ENCODE measurements at regions not wholly inside any gene's neighbourhood (a gene's known extent, or its start where the extent isn't known, plus 50 kb on each side); places are given as distances from the start of the nearest gene placed in this dataset.

DNA sequence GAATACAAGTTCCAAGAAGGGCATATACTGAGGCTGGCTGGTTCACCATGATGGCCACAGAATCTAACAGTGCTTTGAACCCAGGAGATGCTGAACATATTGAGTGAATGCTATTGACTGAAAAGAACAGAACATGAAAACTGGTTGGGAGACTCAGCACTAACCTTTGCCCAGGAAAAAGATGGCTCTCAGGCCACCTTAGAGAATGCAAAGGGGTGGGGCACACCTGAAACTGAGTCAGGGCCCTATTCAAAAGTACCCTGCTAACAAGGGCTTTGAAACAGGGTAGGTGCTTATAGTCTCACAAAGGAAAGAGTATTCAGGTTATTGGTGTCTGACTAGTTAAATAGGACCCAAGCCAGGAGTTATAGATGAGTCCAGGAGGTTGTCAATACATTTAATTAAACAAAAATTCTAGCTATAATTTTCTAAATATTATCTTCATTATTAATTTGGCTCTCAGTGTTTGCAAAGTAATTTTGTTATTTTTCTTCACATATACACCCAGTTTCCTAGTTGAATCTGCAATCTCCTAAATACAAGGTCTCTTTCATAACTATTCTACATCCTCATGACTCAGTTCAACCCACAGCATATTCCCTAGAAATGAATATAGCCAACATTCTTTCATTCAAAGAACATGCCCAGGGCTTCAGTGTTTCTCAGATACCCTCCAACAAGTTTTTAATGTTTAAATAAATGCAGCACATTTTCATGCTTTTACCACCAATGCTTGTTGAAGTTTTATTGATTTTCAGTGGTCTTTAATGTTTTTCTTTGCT is 144.2 kb upstream of the RAPGEF2 start:
- no peaks in the 10 kb centered on the region for H3K36me3 ChIP-seq (ENCODE audit: control insufficient read depth in 2 of 2, insufficient read depth in 2 of 2, low read length in 1 of 2)
- FAIRE-seq (no peak), ATAC-seq (no peak), DNase-seq (ENCODE audit: low read depth, low spot score) (no peak)
- no peak overlapping the region for H3K9ac ChIP-seq (ENCODE audit: control insufficient read depth, insufficient read depth, low read length)
- no peaks in the 10 kb centered on the region for H3K4me1 ChIP-seq (ENCODE audit: control insufficient read depth, insufficient read depth, low read length)
- no TSS peak for BruUV-seq (replicated peaks)
- TF ChIP-seq IRF5 (IDR thresholded peaks at IDR 0.05; ENCODE audit: borderline replicate concordance) (no peak), HSF1 (IDR thresholded peaks at IDR 0.05; ENCODE audit: low read depth, low read length) (no peak), ATF7 (IDR thresholded peaks at IDR 0.05; ENCODE audit: low read depth) (no peak), PAX5 (IDR thresholded peaks at IDR 0.05; ENCODE audit: borderline replicate concordance, low read depth, low read length) (no peak)
- no peak overlapping the region for H3K4me3 ChIP-seq
- RAD21 ChIA-PET (ENCODE audit: unreplicated experiment): no interaction called here
- POLR2A ChIA-PET: no interaction called here
- intact Hi-C loops (cut with micrococcal nuclease; ENCODE audit: unreplicated experiment) (no loop called here), in situ Hi-C loops (cut with MboI) (no loop called here)
- H4K20me1 ChIP-seq (ENCODE audit: control insufficient read depth, insufficient read depth): no peaks in the 10 kb centered on the region
- no peaks in the 10 kb centered on the region for H3K27me3 ChIP-seq (replicated peaks in 1 of 2; ENCODE audit: control insufficient read depth in 2 of 2, insufficient read depth in 2 of 2, low read length in 1 of 2)
- H3K79me2 ChIP-seq (ENCODE audit: control insufficient read depth, insufficient read depth, low read length): no peaks in the 10 kb centered on the region
- H3K27ac ChIP-seq (ENCODE audit: control insufficient read depth, insufficient read depth): no peak overlapping the region
- CTCF ChIA-PET: no interaction called here
- SMC1A ChIA-PET (ENCODE audit: uncharacterized antibody, unreplicated experiment): interaction anchor here (0.8 kb wide), 1 partner anchor 34 kb away, joined by 3 read pairs; no protein-coding TSS in a partner anchor
- no peaks in the 10 kb centered on the region; the same call in 2 of the 3 replicates for H3K9me3 ChIP-seq (replicated peaks; ENCODE audit: control insufficient read depth, insufficient read depth, low read length)
- no peak overlapping the region for H3K4me2 ChIP-seq (ENCODE audit: control insufficient read depth, insufficient read depth)
- no peak overlapping the region for H2AFZ ChIP-seq (ENCODE audit: control insufficient read depth, low read depth, low read length)

- POLR2A ChIA-PET: no interaction called here
- no peak overlapping the region for H2AFZ ChIP-seq (ENCODE audit: control insufficient read depth, low read depth, low read length)
- no peak overlapping the region for H3K4me2 ChIP-seq (ENCODE audit: control insufficient read depth, insufficient read depth)
- no peak for ATAC-seq
- SMC1A ChIA-PET (ENCODE audit: uncharacterized antibody, unreplicated experiment): no interaction called here
- in situ Hi-C loops (cut with MboI): no loop called here
- no peak overlapping the region for H3K27ac ChIP-seq (ENCODE audit: control insufficient read depth, insufficient read depth)
- H4K20me1 ChIP-seq (ENCODE audit: control insufficient read depth, insufficient read depth): no peaks in the 10 kb centered on the region
- CTCF ChIA-PET: no interaction called here
- 34% methylated on average over 2 of the region's 2 CpGs for WGBS (ENCODE audit: insufficient coverage, insufficient replicate concordance, low lambda C conversion rate, missing lambda C conversion rate)
- no peaks in the 10 kb centered on the region for H3K9me3 ChIP-seq (replicated peaks; ENCODE audit: control insufficient read depth, insufficient read depth, low read length)
- no TSS peak for BruUV-seq (replicated peaks)
- H3K36me3 ChIP-seq (ENCODE audit: control insufficient read depth in 2 of 2, insufficient read depth in 2 of 2, low read length in 1 of 2): no peaks in the 10 kb centered on the region
- H3K4me1 ChIP-seq (ENCODE audit: control insufficient read depth, insufficient read depth, low read length): no peaks in the 10 kb centered on the region
- RAD21 ChIA-PET (ENCODE audit: unreplicated experiment): no interaction called here
- FAIRE-seq: no peak
- H3K79me2 ChIP-seq (ENCODE audit: control insufficient read depth, insufficient read depth, low read length): no peaks in the 10 kb centered on the region
- H3K4me3 ChIP-seq: no peak overlapping the region
- DNase-seq (ENCODE audit: low read depth, low spot score): no peak
- intact Hi-C loops (cut with micrococcal nuclease; ENCODE audit: unreplicated experiment): no loop called here
- no peaks in the 10 kb centered on the region for H3K27me3 ChIP-seq (replicated peaks in 1 of 2; ENCODE audit: control insufficient read depth in 2 of 2, insufficient read depth in 2 of 2, low read length in 1 of 2)
- no peak overlapping the region for H3K9ac ChIP-seq (ENCODE audit: control insufficient read depth, insufficient read depth, low read length)
- TF ChIP-seq CUX1 (IDR thresholded peaks at IDR 0.05; ENCODE audit: insufficient replicate concordance, low read depth, low read length) (no peak), CREM (IDR thresholded peaks at IDR 0.05; ENCODE audit: low read depth) (no peak)
Measured at GRCh38 chr4:158962393-158962792, 140.5 kb upstream of the RAPGEF2 start.
